ENCODE measurements at regions not wholly inside any gene's neighbourhood (a gene's known extent, or its start where the extent isn't known, plus 50 kb on each side); places are given as distances from the start of the nearest gene placed in this dataset.

- H3K9ac ChIP-seq (ENCODE audit: low read length) = no peak overlapping the region
- H3K36me3 ChIP-seq (ENCODE audit: low read length) = no peaks in the 10 kb centered on the region
- no peaks in the 10 kb centered on the region for H3K79me2 ChIP-seq (ENCODE audit: insufficient read depth, low read length)
- no peaks in the 10 kb centered on the region for H4K20me1 ChIP-seq (ENCODE audit: low read depth, low read length)
- H3K9me2 ChIP-seq (replicated peaks; ENCODE audit: insufficient read depth, low read length) = no peaks in the 10 kb centered on the region
- H2AFZ ChIP-seq (ENCODE audit: low read depth, low read length, severe bottlenecking) = no peak overlapping the region
- H3K4me3 ChIP-seq (ENCODE audit: insufficient read depth, low read length, poor library complexity, severe bottlenecking) = no peak overlapping the region
- H3K9me3 ChIP-seq (ENCODE audit: insufficient read depth, low read length) = no peaks in the 10 kb centered on the region
- H3K27me3 ChIP-seq (ENCODE audit: low read length) = no peaks in the 10 kb centered on the region
- H3K4me2 ChIP-seq (ENCODE audit: low read depth, low read length, poor library complexity, severe bottlenecking) = no peak overlapping the region
- no peaks in the 10 kb centered on the region for H3F3A ChIP-seq (ENCODE audit: insufficient read depth)
- no peak overlapping the region for H3K27ac ChIP-seq (ENCODE audit: low read depth, low read length)
- TF ChIP-seq EZH2phosphoT487 (conservative IDR thresholded peaks at IDR 0.05; ENCODE audit: low read length) = no peak
- no peak for TF ChIP-seq CTCF (IDR thresholded peaks at IDR 0.05; ENCODE audit: insufficient read depth, low read length, poor library complexity, severe bottlenecking)
These were observed 323.1 kb downstream of the NKX6-1 start for GRCh38 chr4:84176016-84176415.

GRCh38 chr4:84171871-84172270, 327.2 kb downstream of the NKX6-1 start:
- Histone ChIP-seq H3K9me2 (replicated peaks; ENCODE audit: insufficient read depth, low read length) (no peaks in the 10 kb centered on the region), H4K20me1 (ENCODE audit: low read depth, low read length) (no peaks in the 10 kb centered on the region), H3K36me3 (ENCODE audit: low read length) (no peaks in the 10 kb centered on the region), H3F3A (ENCODE audit: insufficient read depth) (no peaks in the 10 kb centered on the region), H2AFZ (ENCODE audit: low read depth, low read length, severe bottlenecking) (no peak overlapping the region), H3K4me2 (ENCODE audit: low read depth, low read length, poor library complexity, severe bottlenecking) (no peak overlapping the region), H3K4me3 (ENCODE audit: insufficient read depth, low read length, poor library complexity, severe bottlenecking) (no peak overlapping the region), H3K27me3 (ENCODE audit: low read length) (no peaks in the 10 kb centered on the region), H3K9ac (ENCODE audit: low read length) (no peak overlapping the region), H3K27ac (ENCODE audit: low read depth, low read length) (no peak overlapping the region), H3K9me3 (ENCODE audit: insufficient read depth, low read length) (no peaks in the 10 kb centered on the region), H3K79me2 (ENCODE audit: insufficient read depth, low read length) (no peaks in the 10 kb centered on the region)
- no peak for TF ChIP-seq EZH2phosphoT487 (conservative IDR thresholded peaks at IDR 0.05; ENCODE audit: low read length)

GRCh38 chr4:84167564-84167963, 331.5 kb downstream of the NKX6-1 start:
- Histone ChIP-seq H3K27ac (ENCODE audit: low read depth, low read length) (no peak overlapping the region), H3K9me2 (replicated peaks; ENCODE audit: insufficient read depth, low read length) (no peaks in the 10 kb centered on the region), H3K79me2 (ENCODE audit: insufficient read depth, low read length) (no peaks in the 10 kb centered on the region), H2AFZ (ENCODE audit: low read depth, low read length, severe bottlenecking) (no peak overlapping the region), H3K4me2 (ENCODE audit: low read depth, low read length, poor library complexity, severe bottlenecking) (no peak overlapping the region), H3K9me3 (ENCODE audit: insufficient read depth, low read length) (no peaks in the 10 kb centered on the region), H3F3A (ENCODE audit: insufficient read depth) (no peaks in the 10 kb centered on the region), H4K20me1 (ENCODE audit: low read depth, low read length) (no peaks in the 10 kb centered on the region), H3K27me3 (ENCODE audit: low read length) (no peaks in the 10 kb centered on the region), H3K9ac (ENCODE audit: low read length) (no peak overlapping the region), H3K4me3 (ENCODE audit: insufficient read depth, low read length, poor library complexity, severe bottlenecking) (no peak overlapping the region), H3K36me3 (ENCODE audit: low read length) (no peaks in the 10 kb centered on the region)
- TF ChIP-seq CTCF (IDR thresholded peaks at IDR 0.05; ENCODE audit: insufficient read depth, low read length, poor library complexity, severe bottlenecking) (no peak), EZH2phosphoT487 (conservative IDR thresholded peaks at IDR 0.05; ENCODE audit: low read length) (no peak)

GRCh38 chr4:84167093-84167492, 332.0 kb downstream of the NKX6-1 start:
- Histone ChIP-seq H3K9ac (ENCODE audit: low read length) (no peak overlapping the region), H3K79me2 (ENCODE audit: insufficient read depth, low read length) (no peaks in the 10 kb centered on the region), H3K36me3 (ENCODE audit: low read length) (no peaks in the 10 kb centered on the region), H3F3A (ENCODE audit: insufficient read depth) (no peaks in the 10 kb centered on the region), H3K27me3 (ENCODE audit: low read length) (no peaks in the 10 kb centered on the region), H2AFZ (ENCODE audit: low read depth, low read length, severe bottlenecking) (no peak overlapping the region), H3K27ac (ENCODE audit: low read depth, low read length) (no peak overlapping the region), H3K4me2 (ENCODE audit: low read depth, low read length, poor library complexity, severe bottlenecking) (no peak overlapping the region), H3K4me3 (ENCODE audit: insufficient read depth, low read length, poor library complexity, severe bottlenecking) (no peak overlapping the region), H3K9me3 (ENCODE audit: insufficient read depth, low read length) (no peaks in the 10 kb centered on the region), H4K20me1 (ENCODE audit: low read depth, low read length) (no peaks in the 10 kb centered on the region), H3K9me2 (replicated peaks; ENCODE audit: insufficient read depth, low read length) (no peaks in the 10 kb centered on the region)
- no peak for TF ChIP-seq CTCF (IDR thresholded peaks at IDR 0.05; ENCODE audit: insufficient read depth, low read length, poor library complexity, severe bottlenecking)
- TF ChIP-seq EZH2phosphoT487 (conservative IDR thresholded peaks at IDR 0.05; ENCODE audit: low read length) = no peak

Measured in SU-DHL-6 (cell line).